Trophoblast cell (in vitro differentiated cells and primary cell): ENCODE measurements at regions not wholly inside any gene's neighbourhood (a gene's known extent, or its start where the extent isn't known, plus 50 kb on each side); places are given as distances from the start of the nearest gene placed in this dataset.
"Not testable (repeated sequence)": the region's sequence is repeated elsewhere in the genome, so short reads cannot be mapped to it uniquely, and the experiment has no call there.

ENCODE experiments used
- DNase-seq, 2 donors: peaks; one replicate each; pipeline ENCODE4 v3.0.0-alpha.2; 2016
- H2AFZ ChIP-seq: 2 replicates; pipeline ENCODE4 v1.6.1; 2013; ENCODE audit warnings: low read length, moderate library complexity, mild to moderate bottlenecking; ENCODE audit not compliant: insufficient read depth, poor library complexity
- H2AK5ac ChIP-seq: 2 replicates; pipeline ENCODE4 v1.6.1; 2013; ENCODE audit warnings: mild to moderate bottlenecking, low read length
- H2BK120ac ChIP-seq: 2 replicates; pipeline ENCODE4 v1.6.1; 2013; ENCODE audit warnings: low read length, mild to moderate bottlenecking, moderate library complexity; ENCODE audit not compliant: insufficient read depth, poor library complexity
- H2BK12ac ChIP-seq: 2 replicates; pipeline ENCODE4 v1.6.1; 2013; ENCODE audit warnings: mild to moderate bottlenecking, low read length, moderate library complexity
- H2BK5ac ChIP-seq: 2 replicates; pipeline ENCODE4 v1.6.1; 2013; ENCODE audit warnings: low read length, low read depth, moderate library complexity, mild to moderate bottlenecking; ENCODE audit not compliant: poor library complexity
- H3K14ac ChIP-seq: 2 replicates; pipeline ENCODE4 v1.6.1; 2013; ENCODE audit warnings: mild to moderate bottlenecking, low read length
- H3K18ac ChIP-seq: 2 replicates; pipeline ENCODE4 v1.6.1; 2013; ENCODE audit warnings: mild to moderate bottlenecking, low read length
- H3K23ac ChIP-seq: 2 replicates; pipeline ENCODE4 v1.6.1; 2013; ENCODE audit warnings: low read length
- H3K27ac ChIP-seq: 2 replicates; pipeline ENCODE4 v1.5.1; 2013; ENCODE audit warnings: low read depth, mild to moderate bottlenecking, inconsistent platforms, low read length, moderate library complexity
- H3K27me3 ChIP-seq: 2 replicates; pipeline ENCODE4 v1.6.1; 2013; ENCODE audit warnings: inconsistent platforms, mild to moderate bottlenecking, low read length, moderate library complexity; ENCODE audit not compliant: insufficient read depth
- H3K36me3 ChIP-seq, 2 experiments: 1 replicate in 1 of 2; 2 replicates in 1 of 2; pipeline ENCODE4 v1.6.1; 2013; ENCODE audit warnings: low read length in 2 of 2, mild to moderate bottlenecking in 2 of 2, moderate library complexity in 1 of 2; ENCODE audit not compliant: insufficient read depth in 2 of 2, control insufficient read depth in 1 of 2
- H3K4ac ChIP-seq: 2 replicates; pipeline ENCODE4 v1.6.1; 2013; ENCODE audit warnings: low read depth, mild to moderate bottlenecking, low read length, moderate library complexity
- H3K4me1 ChIP-seq, 2 experiments: 1 replicate in 1 of 2; 2 replicates in 1 of 2; pipeline ENCODE4 v1.6.1; 2013; ENCODE audit warnings: low read length in 2 of 2, mild to moderate bottlenecking in 2 of 2, moderate library complexity in 1 of 2; ENCODE audit not compliant: insufficient read depth in 2 of 2, control insufficient read depth in 1 of 2
- H3K4me2 ChIP-seq: 2 replicates; pipeline ENCODE4 v1.6.1; 2013; ENCODE audit warnings: inconsistent platforms, mild to moderate bottlenecking, low read length, moderate library complexity
- H3K4me3 ChIP-seq: 2 replicates; pipeline ENCODE4 v1.5.1; 2013; ENCODE audit warnings: mild to moderate bottlenecking, low read depth, low read length, inconsistent platforms
- H3K79me1 ChIP-seq: one replicate; pipeline ENCODE4 v1.6.1; 2013; ENCODE audit warnings: low read length
- H3K79me2 ChIP-seq: 2 replicates; pipeline ENCODE4 v1.6.1; 2013; ENCODE audit warnings: low read length, mild to moderate bottlenecking; ENCODE audit not compliant: control insufficient read depth, insufficient read depth, poor library complexity
- H3K9ac ChIP-seq: 2 replicates; pipeline ENCODE4 v1.6.1; 2013; ENCODE audit warnings: mild to moderate bottlenecking, low read length
- H3K9me3 ChIP-seq: 2 replicates; pipeline ENCODE4 v1.6.1; 2013; ENCODE audit warnings: low read depth, mild to moderate bottlenecking, control low read depth, inconsistent platforms, low read length; ENCODE audit not compliant: insufficient read depth
- H4K12ac ChIP-seq: 2 replicates; pipeline ENCODE4 v1.6.1; 2013; ENCODE audit warnings: low read depth, mild to moderate bottlenecking, low read length, moderate library complexity
- H4K8ac ChIP-seq: 2 replicates; pipeline ENCODE4 v1.6.1; 2013; ENCODE audit warnings: low read depth, mild to moderate bottlenecking, low read length, moderate library complexity
- H4K91ac ChIP-seq: one replicate; pipeline ENCODE4 v1.6.1; 2013; ENCODE audit warnings: low read depth, mild to moderate bottlenecking, low read length, moderate library complexity
- WGBS: extraction: QIAGEN DNeasy Blood & Tissue Kit; methylation state at CpG from one replicate; pipeline ENCODE4 v1.1.7; 2013; ENCODE audit warnings: missing lambda C conversion rate; ENCODE audit not compliant: insufficient read length, insufficient coverage; ENCODE audit errors: extremely low coverage; 5-methylcytosine and 5-hydroxymethylcytosine counted together

DNA sequence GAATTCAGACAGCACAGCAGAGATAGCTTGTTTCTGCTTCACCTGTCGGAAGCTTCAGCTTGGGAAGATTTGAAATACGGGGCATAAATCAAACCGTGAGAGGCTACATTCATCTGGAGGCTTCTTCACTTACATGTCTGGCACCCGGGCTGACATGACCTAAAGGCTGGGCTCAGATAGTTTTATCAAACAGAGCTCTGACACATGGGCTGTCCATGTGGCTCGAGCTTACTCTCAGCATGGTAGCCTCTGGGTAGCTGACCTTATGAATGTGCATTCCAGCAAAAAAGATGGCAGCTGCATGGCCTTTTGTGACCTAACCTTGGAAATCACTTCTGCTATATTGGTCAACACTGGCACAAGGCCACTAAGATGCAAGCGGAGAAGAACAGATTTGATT, 414.5 kb downstream of the NDFIP2 start:
- no peak for DNase-seq
- H3K79me2 ChIP-seq: no peaks in the 10 kb centered on the region
- no peak overlapping the region for H3K9ac ChIP-seq
- H3K27me3 ChIP-seq: no peaks in the 10 kb centered on the region
- no peak overlapping the region for H3K14ac ChIP-seq
- H3K23ac ChIP-seq: no peak overlapping the region
- no peak overlapping the region for H2BK120ac ChIP-seq
- H2AK5ac ChIP-seq: no peak overlapping the region
- no peak overlapping the region for H3K4ac ChIP-seq
- no peak overlapping the region for H2BK12ac ChIP-seq
- no peak overlapping the region for H3K4me2 ChIP-seq
- H3K4me3 ChIP-seq: no peak overlapping the region
- no peaks in the 10 kb centered on the region for H3K79me1 ChIP-seq
- H2BK5ac ChIP-seq: no peak overlapping the region
- no peak overlapping the region for H2AFZ ChIP-seq
- no peak overlapping the region for H4K12ac ChIP-seq
- H3K9me3 ChIP-seq: no peaks in the 10 kb centered on the region
- WGBS: no CpG with 5 or more reads among the region's 6 CpGs
- H3K27ac ChIP-seq: no peak overlapping the region
- no peaks in the 10 kb centered on the region for H3K4me1 ChIP-seq
- H3K36me3 ChIP-seq: no peaks in the 10 kb centered on the region
- H4K91ac ChIP-seq: no peak overlapping the region
- no peak overlapping the region for H4K8ac ChIP-seq
- no peak overlapping the region for H3K18ac ChIP-seq

DNA sequence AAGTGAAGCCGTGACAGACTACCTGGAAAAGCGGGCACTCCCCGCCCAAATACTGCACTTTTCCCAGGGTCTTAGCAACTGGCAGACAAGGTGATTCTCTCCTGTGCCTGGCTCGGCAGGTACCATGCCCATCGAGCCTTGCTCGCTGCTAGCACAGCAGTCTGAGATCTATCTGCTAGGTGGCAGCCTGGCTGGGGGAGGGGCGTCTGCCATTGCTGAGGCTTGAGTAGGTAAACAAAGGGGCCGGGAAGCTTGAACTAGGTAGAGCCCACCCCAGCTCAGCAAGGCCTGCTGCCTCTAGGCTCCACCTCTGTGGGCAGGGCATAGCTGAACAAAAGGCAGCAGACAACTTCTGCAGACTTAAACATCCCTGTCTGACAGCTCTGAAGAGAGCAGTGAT, 406.3 kb downstream of the NDFIP2 start:
- not testable (repeated sequence) for H2BK120ac ChIP-seq, H3K9ac ChIP-seq, H3K36me3 ChIP-seq, H2BK12ac ChIP-seq, H3K4me2 ChIP-seq, H3K4me3 ChIP-seq, H3K14ac ChIP-seq, H3K18ac ChIP-seq, H3K79me1 ChIP-seq, H3K9me3 ChIP-seq, H3K27me3 ChIP-seq, H4K91ac ChIP-seq, H3K4ac ChIP-seq, H3K27ac ChIP-seq, H3K4me1 ChIP-seq, H2BK5ac ChIP-seq, H3K79me2 ChIP-seq, H3K23ac ChIP-seq, DNase-seq, H4K8ac ChIP-seq, H2AFZ ChIP-seq, H4K12ac ChIP-seq, H2AK5ac ChIP-seq
- no CpG with 5 or more reads among the region's 8 CpGs for WGBS

DNA sequence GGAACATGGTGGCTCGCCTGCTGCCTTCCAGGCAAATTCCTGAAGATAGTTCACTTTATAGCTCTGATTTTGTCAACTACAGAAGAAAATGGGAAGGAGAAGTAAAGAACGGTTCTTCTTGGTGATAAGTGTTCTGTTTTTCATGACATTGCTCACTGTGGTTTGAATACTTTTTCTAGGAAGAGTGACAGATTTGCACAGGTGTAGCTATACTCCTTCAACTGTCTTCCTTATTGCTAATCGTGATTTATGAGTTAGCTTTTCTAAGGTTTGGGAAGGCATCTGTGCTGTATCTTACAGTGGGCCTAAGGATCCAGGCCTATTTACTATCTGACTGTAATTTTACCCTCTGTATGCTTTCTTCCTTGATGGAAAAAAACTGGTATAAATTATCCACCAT, 405.6 kb downstream of the NDFIP2 start:
- no peak overlapping the region for H2AFZ ChIP-seq
- H4K12ac ChIP-seq: no peak overlapping the region
- H2AK5ac ChIP-seq: no peak overlapping the region
- DNase-seq: no peak
- no peak overlapping the region for H3K4ac ChIP-seq
- H3K4me1 ChIP-seq: no peaks in the 10 kb centered on the region
- no peaks in the 10 kb centered on the region for H3K36me3 ChIP-seq
- no peak overlapping the region for H3K23ac ChIP-seq
- WGBS: no CpG with 5 or more reads among the region's 3 CpGs
- H3K27me3 ChIP-seq: no peaks in the 10 kb centered on the region
- no peak overlapping the region for H3K27ac ChIP-seq
- H2BK12ac ChIP-seq: no peak overlapping the region
- no peak overlapping the region for H3K14ac ChIP-seq
- H3K79me2 ChIP-seq: no peaks in the 10 kb centered on the region
- no peak overlapping the region for H3K4me2 ChIP-seq
- H3K4me3 ChIP-seq: no peak overlapping the region
- H3K9ac ChIP-seq: no peak overlapping the region
- H4K91ac ChIP-seq: no peak overlapping the region
- no peaks in the 10 kb centered on the region for H3K9me3 ChIP-seq
- no peak overlapping the region for H2BK5ac ChIP-seq
- no peak overlapping the region for H4K8ac ChIP-seq
- no peak overlapping the region for H2BK120ac ChIP-seq
- no peaks in the 10 kb centered on the region for H3K79me1 ChIP-seq
- H3K18ac ChIP-seq: no peak overlapping the region

DNA sequence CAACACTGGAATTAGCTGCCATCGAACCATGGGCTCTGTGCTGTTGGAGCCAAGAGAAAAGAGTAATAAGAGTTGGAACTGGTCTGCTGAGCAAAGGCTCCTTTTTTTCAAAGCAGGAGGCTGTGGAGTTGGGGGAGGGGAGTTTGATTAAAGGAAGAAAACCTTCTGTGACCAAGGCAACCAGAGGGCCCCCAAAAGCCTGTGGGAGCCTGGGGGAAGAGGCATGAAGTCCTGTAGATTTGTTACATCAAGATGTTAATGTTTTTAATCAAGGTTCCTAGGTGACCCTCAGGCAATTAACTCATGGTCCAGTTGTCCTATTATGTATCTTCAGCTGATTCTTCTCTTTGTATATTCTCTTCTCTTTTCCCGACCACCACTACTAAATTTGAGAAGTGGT, 403.9 kb downstream of the NDFIP2 start:
- Histone ChIP-seq H3K4ac (no peak overlapping the region), H3K4me1 (no peaks in the 10 kb centered on the region), H3K79me1 (no peaks in the 10 kb centered on the region), H3K36me3 (no peaks in the 10 kb centered on the region), H4K12ac (no peak overlapping the region), H3K27ac (no peak overlapping the region), H3K9me3 (no peaks in the 10 kb centered on the region), H2BK12ac (peak overlapping the region; percentile 53), H3K14ac (no peak overlapping the region), H3K4me2 (no peak overlapping the region), H3K23ac (no peak overlapping the region), H3K9ac (no peak overlapping the region), H4K91ac (no peak overlapping the region), H3K27me3 (no peaks in the 10 kb centered on the region), H2AK5ac (no peak overlapping the region), H3K4me3 (no peak overlapping the region), H4K8ac (no peak overlapping the region), H3K79me2 (no peaks in the 10 kb centered on the region), H3K18ac (no peak overlapping the region), H2BK5ac (no peak overlapping the region), H2BK120ac (no peak overlapping the region), H2AFZ (no peak overlapping the region)
- WGBS: no CpG with 5 or more reads among the region's 2 CpGs
- no peak for DNase-seq

DNA sequence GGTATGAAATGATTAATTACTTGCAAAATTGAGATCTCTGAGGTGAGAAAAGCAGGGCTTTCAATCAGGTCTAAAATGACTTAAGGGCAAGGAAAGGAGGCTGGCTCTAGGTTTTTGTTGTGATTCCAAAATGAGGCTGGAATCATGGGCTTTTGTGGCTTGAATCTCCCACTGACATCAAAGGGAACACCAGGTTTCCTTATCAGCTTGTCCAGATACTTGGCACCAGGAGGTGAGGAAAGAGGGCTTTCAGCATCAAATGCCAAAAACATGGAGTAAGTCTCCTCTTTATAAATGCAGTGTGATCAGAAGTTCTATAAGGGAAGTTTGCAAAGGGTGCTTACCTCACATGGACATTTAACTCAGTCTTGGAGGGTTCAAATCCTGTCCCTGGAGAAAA, 402.3 kb downstream of the NDFIP2 start:
- Histone ChIP-seq H3K4me1 (no peaks in the 10 kb centered on the region), H3K4me2 (no peak overlapping the region), H3K27me3 (no peaks in the 10 kb centered on the region), H3K23ac (no peak overlapping the region), H2BK5ac (no peak overlapping the region), H3K79me1 (no peaks in the 10 kb centered on the region), H3K9ac (no peak overlapping the region), H3K4me3 (no peak overlapping the region), H3K9me3 (no peaks in the 10 kb centered on the region), H3K4ac (no peak overlapping the region), H3K14ac (no peak overlapping the region), H3K36me3 (no peaks in the 10 kb centered on the region), H3K18ac (no peak overlapping the region), H4K91ac (no peak overlapping the region), H2AK5ac (no peak overlapping the region), H2AFZ (no peak overlapping the region), H4K8ac (no peak overlapping the region), H2BK120ac (no peak overlapping the region), H3K79me2 (no peaks in the 10 kb centered on the region), H2BK12ac (no peak overlapping the region), H3K27ac (no peak overlapping the region), H4K12ac (no peak overlapping the region)
- DNase-seq: no peak
